ENCODE measurements at regions not wholly inside any gene's neighbourhood (a gene's known extent, or its start where the extent isn't known, plus 50 kb on each side); places are given as distances from the start of the nearest gene placed in this dataset.

GRCh38 chr4:14864365-14865030 is 137.8 kb upstream of the CPEB2 start:
- DNase-seq, result no peak

- DNase-seq, result no peak
Measured at GRCh38 chr4:14865031-14865366, 137.3 kb upstream of the CPEB2 start.

- no peak for DNase-seq
Measured at GRCh38 chr4:14865804-14866203, 136.5 kb upstream of the CPEB2 start.

- no peak for DNase-seq
Measured at GRCh38 chr4:14867847-14868246, 134.4 kb upstream of the CPEB2 start.

GRCh38 chr4:14868426-14869395 is 133.6 kb upstream of the CPEB2 start:
- no peak for DNase-seq

- peak; percentile 32 to 46 for DNase-seq
Measured at GRCh38 chr4:14871676-14872430, 130.4 kb upstream of the CPEB2 start.

GRCh38 chr4:14874990-14875389 is 127.3 kb upstream of the CPEB2 start:
- no peak for DNase-seq

- no peak for DNase-seq
Measured at GRCh38 chr4:14877246-14878225, 124.7 kb upstream of the CPEB2 start.

- no peak for DNase-seq
Measured at GRCh38 chr4:14878681-14879080, 123.6 kb upstream of the CPEB2 start.

- no peak for DNase-seq
Measured at GRCh38 chr4:14879683-14880082, 122.6 kb upstream of the CPEB2 start.

GRCh38 chr4:14880805-14881204 is 121.5 kb upstream of the CPEB2 start:
- no peak for DNase-seq

GRCh38 chr4:14883166-14883565 is 119.1 kb upstream of the CPEB2 start:
- no peak for DNase-seq

GRCh38 chr4:14883661-14884060 is 118.6 kb upstream of the CPEB2 start:
- no peak for DNase-seq

GRCh38 chr4:14887842-14888433 is 114.3 kb upstream of the CPEB2 start:
- DNase-seq, result no peak

- no peak for DNase-seq
Measured at GRCh38 chr4:14888790-14889572, 113.3 kb upstream of the CPEB2 start.

GRCh38 chr4:14892563-14892962 is 109.7 kb upstream of the CPEB2 start:
- DNase-seq, result no peak

GRCh38 chr4:14893713-14894112 is 108.6 kb upstream of the CPEB2 start:
- no peak for DNase-seq

GRCh38 chr4:14894392-14895292 is 107.6 kb upstream of the CPEB2 start:
- DNase-seq, result no peak

GRCh38 chr4:14896656-14897175 is 105.6 kb upstream of the CPEB2 start:
- DNase-seq, result no peak

GRCh38 chr4:14897217-14897616 is 105.1 kb upstream of the CPEB2 start:
- no peak for DNase-seq

All from activated CD4-positive, alpha-beta T cell treated with anti-CD3 and anti-CD28 coated beads, Interleukin-2, amount 50 U/mL, for 48 hours (primary cell).